ENCODE measurements at regions not wholly inside any gene's neighbourhood (a gene's known extent, or its start where the extent isn't known, plus 50 kb on each side); places are given as distances from the start of the nearest gene placed in this dataset.

- H3K36me3 ChIP-seq (ENCODE audit: insufficient read depth, low read length), result no peaks in the 10 kb centered on the region
- H3K9me3 ChIP-seq (ENCODE audit: control insufficient read depth in 1 of 2, low read length in 2 of 2), result no peaks in the 10 kb centered on the region
- H3K27me3 ChIP-seq (ENCODE audit: insufficient read depth, low read length), result no peaks in the 10 kb centered on the region
- no peaks in the 10 kb centered on the region for H3K4me1 ChIP-seq (ENCODE audit: insufficient read depth, low read length)
- CTCF ChIA-PET (ENCODE audit: partially characterized antibody), result interaction anchor here (1.0 kb wide), 1 partner anchor 8 kb away, joined by 3 read pairs; no protein-coding TSS in a partner anchor
- intact Hi-C loops (cut with micrococcal nuclease), result no loop called here
- Mint-ChIP-seq H3K27ac (no peak overlapping the region), H3K27me3 (no peaks in the 10 kb centered on the region), H3K4me1 (no peaks in the 10 kb centered on the region), H3K36me3 (no peaks in the 10 kb centered on the region), H3K4me3 (no peak overlapping the region), H3K9me3 (peaks cover 0 to 19% (median 4%) of the 10 kb centered on the region in 8 donors)
- H3K4me3 ChIP-seq (ENCODE audit: low read length in 2 of 2), result no peak overlapping the region
- DNase-seq, result no peak
- POLR2A ChIA-PET (ENCODE audit: partially characterized antibody), result no interaction called here
- H3K27ac ChIP-seq (ENCODE audit: low read depth, low read length), result no peak overlapping the region
These were observed 947.5 kb downstream of the BRINP3 start for GRCh38 chr1:189530162-189530561.

DNA sequence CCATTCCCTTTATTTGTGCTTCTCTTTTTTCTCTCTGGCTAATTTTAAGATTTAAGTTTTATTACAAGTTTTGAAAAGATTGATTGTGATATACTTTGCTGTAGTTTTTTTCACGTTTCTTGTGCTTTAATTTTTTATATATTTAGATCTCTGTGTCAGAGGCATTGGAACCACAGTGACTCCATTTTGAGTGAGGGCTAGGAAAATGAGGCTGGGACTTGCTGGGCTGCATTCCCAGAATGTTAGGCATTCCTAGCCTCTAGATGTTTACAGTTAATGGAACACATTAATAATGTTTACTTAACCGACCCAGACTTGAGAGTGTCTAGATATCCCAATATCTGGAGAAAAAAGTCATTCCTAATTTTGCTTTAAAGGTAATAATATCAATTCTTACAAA lies 939.4 kb downstream of the BRINP3 start:
- DNase-seq, result no peak
- Mint-ChIP-seq H3K4me1 (no peaks in the 10 kb centered on the region), H3K36me3 (no peaks in the 10 kb centered on the region), H3K4me3 (no peak overlapping the region), H3K27me3 (no peaks in the 10 kb centered on the region), H3K27ac (no peak overlapping the region), H3K9me3 (peaks cover 2 to 34% (median 17%) of the 10 kb centered on the region in 8 donors)
- no peaks in the 10 kb centered on the region for H3K27me3 ChIP-seq (ENCODE audit: insufficient read depth, low read length)
- no peak overlapping the region for H3K27ac ChIP-seq (ENCODE audit: low read depth, low read length)
- intact Hi-C loops (cut with micrococcal nuclease), result no loop called here
- POLR2A ChIA-PET (ENCODE audit: partially characterized antibody), result no interaction called here
- no peak overlapping the region for H3K4me3 ChIP-seq (ENCODE audit: low read length in 2 of 2)
- CTCF ChIA-PET (ENCODE audit: partially characterized antibody), result no interaction called here
- H3K9me3 ChIP-seq (ENCODE audit: control insufficient read depth in 1 of 2, low read length in 2 of 2), result no peaks in the 10 kb centered on the region
- H3K36me3 ChIP-seq (ENCODE audit: insufficient read depth, low read length), result no peaks in the 10 kb centered on the region
- H3K4me1 ChIP-seq (ENCODE audit: insufficient read depth, low read length), result no peaks in the 10 kb centered on the region

GRCh38 chr1:189550498-189550897 lies 927.2 kb downstream of the BRINP3 start:
- H3K4me3 ChIP-seq (ENCODE audit: low read length in 2 of 2), result no peak overlapping the region
- no peaks in the 10 kb centered on the region for H3K36me3 Mint-ChIP-seq
- H3K4me3 Mint-ChIP-seq, result no peak overlapping the region
- H3K4me1 ChIP-seq (ENCODE audit: insufficient read depth, low read length), result no peaks in the 10 kb centered on the region
- no peaks in the 10 kb centered on the region for H3K4me1 Mint-ChIP-seq
- POLR2A ChIA-PET (ENCODE audit: partially characterized antibody), result no interaction called here
- CTCF ChIA-PET (ENCODE audit: partially characterized antibody), result no interaction called here
- no peak overlapping the region for H3K27ac Mint-ChIP-seq
- H3K9me3 ChIP-seq (ENCODE audit: control insufficient read depth in 1 of 2, low read length in 2 of 2), result no peaks in the 10 kb centered on the region
- peaks cover 0 to 12% (median 3%) of the 10 kb centered on the region in 8 donors for H3K9me3 Mint-ChIP-seq
- no peak overlapping the region for H3K27ac ChIP-seq (ENCODE audit: low read depth, low read length)
- H3K27me3 Mint-ChIP-seq, result no peaks in the 10 kb centered on the region
- H3K27me3 ChIP-seq (ENCODE audit: insufficient read depth, low read length), result no peaks in the 10 kb centered on the region
- DNase-seq, result no peak
- H3K36me3 ChIP-seq (ENCODE audit: insufficient read depth, low read length), result no peaks in the 10 kb centered on the region
- intact Hi-C loops (cut with micrococcal nuclease), result no loop called here

DNA sequence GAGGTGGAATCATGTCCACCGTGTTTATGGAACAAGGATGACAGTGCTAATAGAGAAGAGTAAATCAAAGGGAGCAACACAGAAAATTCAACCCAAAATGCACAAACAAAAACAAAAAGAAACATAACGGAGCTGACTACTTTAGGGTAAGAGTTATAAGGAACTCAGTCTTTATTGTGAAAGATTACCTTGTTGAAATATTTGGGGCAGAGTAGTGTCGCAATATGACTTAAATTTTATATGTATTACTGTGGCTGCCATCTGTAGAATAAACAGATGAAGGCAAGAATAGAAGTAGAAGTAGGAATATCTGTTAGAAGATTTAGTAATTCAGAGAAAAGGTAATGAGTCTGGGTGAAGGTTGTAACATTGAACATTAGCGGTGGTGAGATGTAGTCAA lies 913.9 kb downstream of the BRINP3 start:
- no peaks in the 10 kb centered on the region for H3K36me3 Mint-ChIP-seq
- peaks cover 0 to 27% (median 6%) of the 10 kb centered on the region in 8 donors for H3K9me3 Mint-ChIP-seq
- Histone ChIP-seq H3K27me3 (ENCODE audit: insufficient read depth, low read length) (no peaks in the 10 kb centered on the region), H3K27ac (ENCODE audit: low read depth, low read length) (no peak overlapping the region), H3K9me3 (ENCODE audit: control insufficient read depth in 1 of 2, low read length in 2 of 2) (no peaks in the 10 kb centered on the region), H3K4me1 (ENCODE audit: insufficient read depth, low read length) (no peaks in the 10 kb centered on the region), H3K36me3 (ENCODE audit: insufficient read depth, low read length) (no peaks in the 10 kb centered on the region), H3K4me3 (ENCODE audit: low read length in 2 of 2) (no peak overlapping the region)
- no peak overlapping the region for H3K4me3 Mint-ChIP-seq
- DNase-seq, result no peak
- H3K27ac Mint-ChIP-seq, result no peak overlapping the region
- POLR2A ChIA-PET (ENCODE audit: partially characterized antibody), result no interaction called here
- intact Hi-C loops (cut with micrococcal nuclease), result no loop called here
- H3K27me3 Mint-ChIP-seq, result no peaks in the 10 kb centered on the region
- H3K4me1 Mint-ChIP-seq, result no peaks in the 10 kb centered on the region
- CTCF ChIA-PET (ENCODE audit: partially characterized antibody), result no interaction called here

DNA sequence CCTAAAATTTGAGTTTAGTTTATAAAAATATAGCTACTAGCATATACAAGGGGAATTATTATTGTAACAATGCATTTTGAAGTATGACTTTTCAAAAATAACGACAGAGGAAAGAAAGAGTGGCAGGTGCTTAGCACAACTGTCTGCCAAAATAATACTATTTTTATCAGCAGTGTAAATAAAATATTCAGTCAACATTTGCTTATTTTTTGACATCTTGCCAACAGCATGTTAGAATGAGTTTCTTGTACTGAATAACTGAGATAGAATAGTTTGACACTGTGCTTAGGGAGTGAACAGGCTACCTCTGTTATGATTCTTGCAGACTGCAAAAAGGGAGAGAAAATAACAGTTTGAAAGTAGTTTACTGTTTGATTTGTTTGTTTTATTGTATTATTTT lies 909.8 kb downstream of the BRINP3 start:
- H3K36me3 ChIP-seq (ENCODE audit: insufficient read depth, low read length), result no peaks in the 10 kb centered on the region
- POLR2A ChIA-PET (ENCODE audit: partially characterized antibody), result no interaction called here
- no peaks in the 10 kb centered on the region for H3K27me3 ChIP-seq (ENCODE audit: insufficient read depth, low read length)
- Mint-ChIP-seq H3K4me1 (no peaks in the 10 kb centered on the region), H3K36me3 (no peaks in the 10 kb centered on the region), H3K27ac (no peak overlapping the region), H3K4me3 (no peak overlapping the region), H3K27me3 (no peaks in the 10 kb centered on the region), H3K9me3 (peaks cover 0 to 20% (median 7%) of the 10 kb centered on the region in 8 donors)
- H3K27ac ChIP-seq (ENCODE audit: low read depth, low read length), result no peak overlapping the region
- H3K9me3 ChIP-seq (ENCODE audit: control insufficient read depth in 1 of 2, low read length in 2 of 2), result no peaks in the 10 kb centered on the region
- CTCF ChIA-PET (ENCODE audit: partially characterized antibody), result no interaction called here
- intact Hi-C loops (cut with micrococcal nuclease), result no loop called here
- no peak overlapping the region for H3K4me3 ChIP-seq (ENCODE audit: low read length in 2 of 2)
- no peak for DNase-seq
- H3K4me1 ChIP-seq (ENCODE audit: insufficient read depth, low read length), result no peaks in the 10 kb centered on the region

- intact Hi-C loops (cut with micrococcal nuclease), result no loop called here
- H3K27ac Mint-ChIP-seq, result no peak overlapping the region
- CTCF ChIA-PET (ENCODE audit: partially characterized antibody), result no interaction called here
- H3K27ac ChIP-seq (ENCODE audit: low read depth, low read length), result no peak overlapping the region
- POLR2A ChIA-PET (ENCODE audit: partially characterized antibody), result no interaction called here
- no peak overlapping the region for H3K4me3 Mint-ChIP-seq
- no peaks in the 10 kb centered on the region for H3K4me1 Mint-ChIP-seq
- no peaks in the 10 kb centered on the region for H3K27me3 Mint-ChIP-seq
- H3K36me3 ChIP-seq (ENCODE audit: insufficient read depth, low read length), result no peaks in the 10 kb centered on the region
- no peaks in the 10 kb centered on the region for H3K27me3 ChIP-seq (ENCODE audit: insufficient read depth, low read length)
- H3K4me3 ChIP-seq (ENCODE audit: low read length in 2 of 2), result no peak overlapping the region
- no peaks in the 10 kb centered on the region for H3K36me3 Mint-ChIP-seq
- H3K9me3 ChIP-seq (ENCODE audit: control insufficient read depth in 1 of 2, low read length in 2 of 2), result no peaks in the 10 kb centered on the region
- DNase-seq, result no peak
- H3K4me1 ChIP-seq (ENCODE audit: insufficient read depth, low read length), result no peaks in the 10 kb centered on the region
- peaks cover 0 to 20% (median 5%) of the 10 kb centered on the region in 8 donors for H3K9me3 Mint-ChIP-seq
These were observed 881.5 kb downstream of the BRINP3 start for GRCh38 chr1:189596197-189596596.

DNA sequence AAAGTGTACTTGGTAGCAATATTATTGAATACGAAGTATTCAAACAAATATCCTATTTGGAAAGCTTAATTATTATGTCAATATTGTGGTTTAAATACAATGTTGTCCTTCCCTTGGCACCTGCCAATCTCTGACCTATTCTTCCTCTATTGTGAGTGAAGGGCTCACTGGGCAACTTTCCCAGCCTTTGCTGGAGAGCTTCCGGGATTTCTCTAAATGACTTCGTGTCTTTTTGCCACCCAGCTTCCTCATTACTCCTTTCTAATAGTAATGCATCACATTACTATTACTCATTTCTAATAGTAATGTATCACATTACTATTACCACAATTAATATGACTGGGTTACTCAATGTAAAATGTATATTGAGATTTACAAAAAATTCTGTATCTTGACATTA lies 880.6 kb downstream of the BRINP3 start:
- Mint-ChIP-seq H3K36me3 (no peaks in the 10 kb centered on the region), H3K4me3 (no peak overlapping the region), H3K27ac (no peak overlapping the region), H3K27me3 (no peaks in the 10 kb centered on the region), H3K9me3 (peaks cover 0 to 20% (median 6%) of the 10 kb centered on the region in 8 donors), H3K4me1 (no peaks in the 10 kb centered on the region)
- Histone ChIP-seq H3K4me3 (ENCODE audit: low read length in 2 of 2) (no peak overlapping the region), H3K4me1 (ENCODE audit: insufficient read depth, low read length) (no peaks in the 10 kb centered on the region), H3K27ac (ENCODE audit: low read depth, low read length) (no peak overlapping the region), H3K36me3 (ENCODE audit: insufficient read depth, low read length) (no peaks in the 10 kb centered on the region), H3K9me3 (ENCODE audit: control insufficient read depth in 1 of 2, low read length in 2 of 2) (no peaks in the 10 kb centered on the region), H3K27me3 (ENCODE audit: insufficient read depth, low read length) (no peaks in the 10 kb centered on the region)
- ChIA-PET CTCF (ENCODE audit: partially characterized antibody) (no interaction called here), POLR2A (ENCODE audit: partially characterized antibody) (no interaction called here)
- intact Hi-C loops (cut with micrococcal nuclease), result no loop called here
- DNase-seq, result no peak

DNA sequence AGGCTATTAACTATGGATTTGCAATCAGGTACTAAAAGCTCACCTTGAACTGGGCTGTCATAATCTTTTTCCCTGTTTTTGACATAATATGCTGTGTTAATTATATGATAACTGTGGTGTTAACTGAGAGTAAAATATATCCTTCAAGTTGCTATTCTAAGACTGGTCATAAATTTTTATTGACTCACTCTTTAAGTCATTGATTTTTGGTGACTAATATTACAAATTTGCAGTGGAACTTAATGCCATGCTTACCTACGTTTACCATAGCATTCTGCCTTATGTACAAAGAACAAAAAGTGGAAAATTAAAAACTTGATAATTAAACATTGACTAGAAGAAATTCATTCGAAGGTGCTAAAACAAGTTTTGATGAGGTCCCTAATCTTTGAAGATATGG lies 872.4 kb downstream of the BRINP3 start:
- H3K4me1 Mint-ChIP-seq, result no peaks in the 10 kb centered on the region
- H3K9me3 Mint-ChIP-seq, result peaks cover 0 to 11% (median 4%) of the 10 kb centered on the region in 8 donors
- Histone ChIP-seq H3K27me3 (ENCODE audit: insufficient read depth, low read length) (no peaks in the 10 kb centered on the region), H3K9me3 (ENCODE audit: control insufficient read depth in 1 of 2, low read length in 2 of 2) (peaks cover 0 to 3% of the 10 kb centered on the region in 2 donors), H3K4me3 (ENCODE audit: low read length in 2 of 2) (no peak overlapping the region), H3K36me3 (ENCODE audit: insufficient read depth, low read length) (no peaks in the 10 kb centered on the region), H3K27ac (ENCODE audit: low read depth, low read length) (no peak overlapping the region), H3K4me1 (ENCODE audit: insufficient read depth, low read length) (no peaks in the 10 kb centered on the region)
- ChIA-PET CTCF (ENCODE audit: partially characterized antibody) (no interaction called here), POLR2A (ENCODE audit: partially characterized antibody) (no interaction called here)
- intact Hi-C loops (cut with micrococcal nuclease), result no loop called here
- no peak overlapping the region for H3K4me3 Mint-ChIP-seq
- no peak overlapping the region for H3K27ac Mint-ChIP-seq
- no peaks in the 10 kb centered on the region for H3K36me3 Mint-ChIP-seq
- no peaks in the 10 kb centered on the region for H3K27me3 Mint-ChIP-seq
- no peak for DNase-seq
